ENCODE measurements at regions not wholly inside any gene's neighbourhood (a gene's known extent, or its start where the extent isn't known, plus 50 kb on each side); places are given as distances from the start of the nearest gene placed in this dataset.

DNA sequence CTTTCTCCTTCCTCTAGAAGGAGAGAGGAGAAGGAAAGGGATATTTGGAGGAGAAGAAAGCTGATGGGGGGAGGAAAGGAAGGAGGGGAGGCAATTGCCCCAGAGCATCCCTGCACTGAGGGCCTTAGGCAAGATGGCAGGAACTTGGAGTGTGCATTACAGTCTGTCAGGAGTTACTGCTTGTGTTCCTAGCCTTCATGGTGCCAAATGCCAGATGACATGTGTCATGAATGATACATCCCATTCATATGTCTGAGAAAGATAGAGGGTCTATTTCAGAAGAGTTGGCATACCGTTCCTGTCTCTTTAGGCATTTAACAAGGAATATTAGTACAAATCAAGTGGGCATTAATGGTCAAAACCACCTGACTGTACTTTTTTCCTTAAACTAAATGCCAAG lies 232.1 kb upstream of the NT5C1B start:
- intact Hi-C loops (cut with DNase I), result no loop called here
- 90 to 92% methylated on average over 1 of the region's 1 CpG for WGBS, 2 donors
- TF ChIP-seq, protein P1, sequence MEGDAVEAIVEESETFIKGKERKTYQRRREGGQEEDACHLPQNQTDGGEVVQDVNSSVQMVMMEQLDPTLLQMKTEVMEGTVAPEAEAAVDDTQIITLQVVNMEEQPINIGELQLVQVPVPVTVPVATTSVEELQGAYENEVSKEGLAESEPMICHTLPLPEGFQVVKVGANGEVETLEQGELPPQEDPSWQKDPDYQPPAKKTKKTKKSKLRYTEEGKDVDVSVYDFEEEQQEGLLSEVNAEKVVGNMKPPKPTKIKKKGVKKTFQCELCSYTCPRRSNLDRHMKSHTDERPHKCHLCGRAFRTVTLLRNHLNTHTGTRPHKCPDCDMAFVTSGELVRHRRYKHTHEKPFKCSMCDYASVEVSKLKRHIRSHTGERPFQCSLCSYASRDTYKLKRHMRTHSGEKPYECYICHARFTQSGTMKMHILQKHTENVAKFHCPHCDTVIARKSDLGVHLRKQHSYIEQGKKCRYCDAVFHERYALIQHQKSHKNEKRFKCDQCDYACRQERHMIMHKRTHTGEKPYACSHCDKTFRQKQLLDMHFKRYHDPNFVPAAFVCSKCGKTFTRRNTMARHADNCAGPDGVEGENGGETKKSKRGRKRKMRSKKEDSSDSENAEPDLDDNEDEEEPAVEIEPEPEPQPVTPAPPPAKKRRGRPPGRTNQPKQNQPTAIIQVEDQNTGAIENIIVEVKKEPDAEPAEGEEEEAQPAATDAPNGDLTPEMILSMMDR (IDR thresholded peaks at IDR 0.05), result no peak
- TF ChIP-seq POLR2A (IDR thresholded peaks at IDR 0.05), result no peak

DNA sequence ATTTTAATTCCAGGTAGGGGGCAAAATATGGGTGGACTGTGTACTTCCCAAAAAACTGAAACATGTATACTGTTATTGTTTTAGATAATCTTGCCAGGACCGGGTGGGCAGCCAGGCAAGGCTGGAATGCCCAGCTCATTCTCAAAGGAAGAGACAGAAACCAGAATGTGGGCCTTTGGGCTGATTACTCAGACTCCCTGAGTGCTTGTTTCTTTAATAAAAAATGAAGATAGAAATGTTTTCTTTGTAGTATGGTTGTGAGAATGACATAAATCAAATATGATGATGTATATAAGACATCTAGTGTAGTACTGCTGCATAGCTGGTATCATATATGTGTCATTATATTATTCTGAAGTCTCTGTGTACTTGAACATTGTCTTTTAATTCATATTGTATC lies 231.6 kb upstream of the NT5C1B start:
- intact Hi-C loops (cut with DNase I), result no loop called here
- Histone ChIP-seq H3K27me3 (no peaks in the 10 kb centered on the region), H3K36me3 (no peaks in the 10 kb centered on the region), H3K9me3 (no peaks in the 10 kb centered on the region), H3K27ac (no peak overlapping the region), H3K4me1 (peaks cover 0 to 5% (median 0%) of the 10 kb centered on the region in 3 donors), H3K4me3 (no peak overlapping the region)
- 38 to 40% methylated on average over 1 of the region's 1 CpG for WGBS, 2 donors
- TF ChIP-seq, protein P1 (IDR thresholded peaks at IDR 0.05), result no peak
- TF ChIP-seq POLR2A (IDR thresholded peaks at IDR 0.05), result no peak
- DNase-seq, result no peak

More for the DNA sequence above, 232.1 kb upstream of the NT5C1B start:
- H3K27me3 ChIP-seq, result no peaks in the 10 kb centered on the region
- H3K9me3 ChIP-seq, result no peaks in the 10 kb centered on the region
- H3K36me3 ChIP-seq, result no peaks in the 10 kb centered on the region
- no peak for DNase-seq
- H3K27ac ChIP-seq, result no peak overlapping the region
- peaks cover 0 to 5% (median 0%) of the 10 kb centered on the region in 3 donors for H3K4me1 ChIP-seq
- H3K4me3 ChIP-seq, result no peak overlapping the region

DNA sequence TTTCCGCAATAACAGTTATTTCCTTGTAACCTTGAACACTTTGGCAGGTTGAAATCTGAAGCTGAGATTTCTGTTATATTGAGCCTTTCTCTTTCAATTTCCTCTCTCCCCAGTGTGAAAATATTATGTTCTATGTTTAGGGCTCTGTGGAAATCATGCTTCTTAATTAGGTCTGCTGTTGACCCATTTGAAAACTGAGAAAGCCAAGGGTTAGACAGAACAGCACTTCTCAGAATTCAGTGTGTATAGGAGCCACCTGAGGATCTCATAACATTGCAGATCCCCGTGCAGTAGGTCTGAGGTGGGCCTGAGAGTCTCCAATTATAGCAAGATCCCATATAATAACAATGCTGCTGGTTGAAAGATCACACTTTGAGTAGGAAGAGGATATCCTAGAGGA lies 230.2 kb upstream of the NT5C1B start:
- no peak for TF ChIP-seq POLR2A (IDR thresholded peaks at IDR 0.05)
- TF ChIP-seq, protein P1 (IDR thresholded peaks at IDR 0.05), result no peak
- WGBS, 2 donors, result 78 to 96% methylated on average over 2 of the region's 2 CpGs

DNA sequence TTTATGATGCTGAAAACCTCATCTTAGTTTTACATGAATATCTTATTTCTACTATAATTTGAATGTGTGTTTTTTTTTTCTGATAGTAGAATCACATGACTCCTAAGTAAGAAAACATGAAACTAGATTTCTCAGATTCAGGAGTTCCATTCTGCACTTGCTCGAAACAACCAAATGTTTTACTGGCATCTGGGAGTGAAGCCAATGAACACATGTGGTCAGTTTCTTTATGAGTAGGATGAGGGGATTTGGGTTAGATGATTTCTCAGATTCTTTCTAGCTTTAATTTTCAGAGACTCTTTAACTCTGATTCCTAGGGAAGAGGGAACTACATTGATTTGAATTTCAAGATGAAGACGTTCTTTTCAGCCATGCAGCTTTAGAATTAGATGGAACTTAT lies 225.0 kb upstream of the NT5C1B start:
- Histone ChIP-seq H3K9me3 (no peaks in the 10 kb centered on the region), H3K36me3 (no peaks in the 10 kb centered on the region), H3K4me3 (no peak overlapping the region), H3K4me1 (no peaks in the 10 kb centered on the region), H3K27me3 (no peaks in the 10 kb centered on the region), H3K27ac (no peak overlapping the region)
- 49 to 80% methylated on average over 2 of the region's 2 CpGs for WGBS, 2 donors
- TF ChIP-seq, protein P1 (IDR thresholded peaks at IDR 0.05), result no peak
- no peak for TF ChIP-seq POLR2A (IDR thresholded peaks at IDR 0.05)
- intact Hi-C loops (cut with DNase I), result no loop called here
- DNase-seq, result no peak

More for the DNA sequence above, 230.2 kb upstream of the NT5C1B start:
- no peak overlapping the region for H3K4me3 ChIP-seq
- no peak for DNase-seq
- no peaks in the 10 kb centered on the region for H3K27me3 ChIP-seq
- intact Hi-C loops (cut with DNase I), result no loop called here
- no peaks in the 10 kb centered on the region for H3K36me3 ChIP-seq
- no peaks in the 10 kb centered on the region for H3K9me3 ChIP-seq
- H3K4me1 ChIP-seq, result no peaks in the 10 kb centered on the region
- H3K27ac ChIP-seq, result no peak overlapping the region

DNA sequence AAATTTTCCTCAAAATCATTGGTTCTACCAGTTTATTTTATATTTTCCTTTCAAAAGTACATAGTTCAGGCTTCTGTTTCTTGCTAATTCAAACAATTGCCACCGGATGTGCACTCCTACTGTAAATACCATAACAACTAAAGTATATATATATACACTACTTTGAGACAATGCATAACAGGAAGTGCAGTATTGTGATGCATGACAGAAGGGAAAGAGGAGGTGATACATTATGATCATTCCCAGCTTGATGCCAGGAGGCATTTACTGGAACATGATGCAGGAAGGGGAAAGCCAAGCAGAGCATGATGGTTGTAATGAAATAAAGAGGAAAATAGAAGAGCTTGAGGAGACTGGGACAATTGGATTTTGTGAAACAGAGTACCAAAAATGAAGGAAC lies 215.2 kb upstream of the NT5C1B start:
- no peaks in the 10 kb centered on the region for H3K9me3 ChIP-seq
- H3K36me3 ChIP-seq, result no peaks in the 10 kb centered on the region
- H3K27me3 ChIP-seq, result no peaks in the 10 kb centered on the region
- WGBS, 2 donors, result 53 to 57% methylated on average over 1 of the region's 1 CpG
- TF ChIP-seq, protein P1 (IDR thresholded peaks at IDR 0.05), result no peak
- TF ChIP-seq POLR2A (IDR thresholded peaks at IDR 0.05), result no peak
- H3K27ac ChIP-seq, result no peak overlapping the region
- intact Hi-C loops (cut with DNase I), result no loop called here
- no peak for DNase-seq
- H3K4me3 ChIP-seq, result no peak overlapping the region
- H3K4me1 ChIP-seq, result no peaks in the 10 kb centered on the region

Data from esophagus squamous epithelium (tissue), 5 donors.